ENCODE measurements at regions not wholly inside any gene's neighbourhood (a gene's known extent, or its start where the extent isn't known, plus 50 kb on each side); places are given as distances from the start of the nearest gene placed in this dataset.

GRCh38 chr20:1792274-1792673, 102.9 kb upstream of the SIRPA start:
- no peaks in the 10 kb centered on the region for H3K27me3 ChIP-seq (replicated peaks; ENCODE audit: insufficient read depth)
- 37% methylated on average over 2 of the region's 2 CpGs for WGBS

GRCh38 chr20:1790386-1790785, 104.8 kb upstream of the SIRPA start:
- Histone ChIP-seq H3K27me3 (replicated peaks; ENCODE audit: insufficient read depth) (no peaks in the 10 kb centered on the region), H3K4me3 (no peak overlapping the region), H3K4me1 (replicated peaks) (no peaks in the 10 kb centered on the region), H3K27ac (no peak overlapping the region), H3K36me3 (no peaks in the 10 kb centered on the region), H3K9me3 (no peaks in the 10 kb centered on the region)
- DNase-seq (ENCODE audit: low spot score): no peak
- 54% methylated on average over 3 of the region's 3 CpGs for WGBS
- no peak for TF ChIP-seq CTCF (IDR thresholded peaks at IDR 0.05)
- TF ChIP-seq POLR2A (IDR thresholded peaks at IDR 0.05): no peak
- TF ChIP-seq POLR2AphosphoS5 (IDR thresholded peaks at IDR 0.05): no peak
- intact Hi-C loops (cut with DNase I): no loop called here

More at GRCh38 chr20:1792274-1792673, 102.9 kb upstream of the SIRPA start:
- Histone ChIP-seq H3K4me3 (no peak overlapping the region), H3K27ac (no peak overlapping the region), H3K36me3 (no peaks in the 10 kb centered on the region), H3K4me1 (replicated peaks) (no peaks in the 10 kb centered on the region), H3K9me3 (no peaks in the 10 kb centered on the region)
- intact Hi-C loops (cut with DNase I): no loop called here
- TF ChIP-seq POLR2A (IDR thresholded peaks at IDR 0.05) (no peak), CTCF (IDR thresholded peaks at IDR 0.05) (no peak), POLR2AphosphoS5 (IDR thresholded peaks at IDR 0.05) (no peak)
- no peak for DNase-seq (ENCODE audit: low spot score)

GRCh38 chr20:1788044-1788443, 107.2 kb upstream of the SIRPA start:
- Histone ChIP-seq H3K4me1 (replicated peaks) (no peaks in the 10 kb centered on the region), H3K4me3 (no peak overlapping the region), H3K9me3 (no peaks in the 10 kb centered on the region), H3K27ac (no peak overlapping the region), H3K36me3 (no peaks in the 10 kb centered on the region), H3K27me3 (replicated peaks; ENCODE audit: insufficient read depth) (no peaks in the 10 kb centered on the region)
- WGBS: 87% methylated on average over 4 of the region's 4 CpGs
- TF ChIP-seq POLR2AphosphoS5 (IDR thresholded peaks at IDR 0.05): no peak
- TF ChIP-seq POLR2A (IDR thresholded peaks at IDR 0.05): no peak
- no peak for TF ChIP-seq CTCF (IDR thresholded peaks at IDR 0.05)
- intact Hi-C loops (cut with DNase I): no loop called here
- DNase-seq (ENCODE audit: low spot score): no peak

GRCh38 chr20:1786486-1786885, 108.7 kb upstream of the SIRPA start:
- no peaks in the 10 kb centered on the region for H3K36me3 ChIP-seq
- no peaks in the 10 kb centered on the region for H3K4me1 ChIP-seq (replicated peaks)
- no peak for TF ChIP-seq POLR2AphosphoS5 (IDR thresholded peaks at IDR 0.05)
- TF ChIP-seq CTCF (IDR thresholded peaks at IDR 0.05): no peak
- TF ChIP-seq POLR2A (IDR thresholded peaks at IDR 0.05): no peak
- intact Hi-C loops (cut with DNase I): no loop called here
- no peaks in the 10 kb centered on the region for H3K27me3 ChIP-seq (replicated peaks; ENCODE audit: insufficient read depth)
- no peak overlapping the region for H3K4me3 ChIP-seq
- H3K9me3 ChIP-seq: no peaks in the 10 kb centered on the region
- 37% methylated on average over 6 of the region's 6 CpGs for WGBS
- H3K27ac ChIP-seq: no peak overlapping the region
- DNase-seq (ENCODE audit: low spot score): no peak

GRCh38 chr20:1784586-1784985, 110.6 kb upstream of the SIRPA start:
- H3K9me3 ChIP-seq: no peaks in the 10 kb centered on the region
- no peaks in the 10 kb centered on the region for H3K27me3 ChIP-seq (replicated peaks; ENCODE audit: insufficient read depth)
- WGBS: 66% methylated on average over 4 of the region's 4 CpGs
- TF ChIP-seq POLR2AphosphoS5 (IDR thresholded peaks at IDR 0.05) (no peak), CTCF (IDR thresholded peaks at IDR 0.05) (no peak), POLR2A (IDR thresholded peaks at IDR 0.05) (no peak)
- intact Hi-C loops (cut with DNase I): no loop called here
- no peak overlapping the region for H3K27ac ChIP-seq
- DNase-seq (ENCODE audit: low spot score): no peak
- H3K4me1 ChIP-seq (replicated peaks): no peaks in the 10 kb centered on the region
- H3K4me3 ChIP-seq: no peak overlapping the region
- H3K36me3 ChIP-seq: no peaks in the 10 kb centered on the region

Measured in prostate gland (tissue), 2 donors.